GM06990 (cell line): ENCODE measurements at regions not wholly inside any gene's neighbourhood (a gene's known extent, or its start where the extent isn't known, plus 50 kb on each side); places are given as distances from the start of the nearest gene placed in this dataset.

Experiments
- DNase-seq: peaks from one replicate; pipeline ENCODE4 v3.0.0-alpha.2; 2011; ENCODE audit not compliant: insufficient read length; ENCODE audit errors: extremely low read depth
- H3K27me3 ChIP-seq: replicated peaks from 2 replicates; pipeline ENCODE4 v1.6.0; 2011; ENCODE audit warnings: low read length; ENCODE audit not compliant: control insufficient read depth, insufficient read depth
- H3K36me3 ChIP-seq: 2 replicates; pipeline ENCODE4 v1.5.1; 2011; ENCODE audit warnings: low read length; ENCODE audit not compliant: control insufficient read depth, insufficient read depth
- H3K4me3 ChIP-seq: replicated peaks from 2 replicates; pipeline ENCODE4 v1.5.1; 2011; ENCODE audit warnings: low read depth, mild to moderate bottlenecking, control low read depth, low read length
- TF ChIP-seq, protein P1 (sequence below): IDR thresholded peaks from 2 replicates; pipeline ENCODE4 v1.5.1; 2011; ENCODE audit warnings: low read length, control low read depth, mild to moderate bottlenecking, inconsistent platforms; ENCODE audit not compliant: insufficient read depth, poor library complexity, severe bottlenecking

DNA sequence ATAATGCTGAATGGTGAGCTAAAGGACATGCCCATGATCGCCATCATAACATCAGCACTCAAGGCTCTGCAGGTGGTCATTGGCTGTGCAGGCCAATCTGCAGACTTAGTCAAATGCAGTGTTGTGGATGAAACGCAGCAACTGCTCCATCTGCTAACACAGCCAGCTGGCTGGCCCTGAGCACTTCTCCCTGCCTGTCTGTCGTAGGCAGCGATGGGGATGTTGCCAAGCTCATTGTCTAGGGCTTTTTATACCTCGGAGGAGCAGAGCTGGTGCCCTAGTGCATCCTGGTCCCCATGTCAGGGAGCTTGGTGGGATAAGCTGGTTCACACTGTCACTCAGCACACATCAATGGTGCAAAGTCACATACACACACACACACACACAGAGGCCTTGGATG lies 189.4 kb downstream of the TENT4A start:
- H3K4me3 ChIP-seq: no peak overlapping the region
- no peak for DNase-seq
- H3K27me3 ChIP-seq: no peaks in the 10 kb centered on the region
- H3K36me3 ChIP-seq: no peaks in the 10 kb centered on the region
- TF ChIP-seq, protein P1, sequence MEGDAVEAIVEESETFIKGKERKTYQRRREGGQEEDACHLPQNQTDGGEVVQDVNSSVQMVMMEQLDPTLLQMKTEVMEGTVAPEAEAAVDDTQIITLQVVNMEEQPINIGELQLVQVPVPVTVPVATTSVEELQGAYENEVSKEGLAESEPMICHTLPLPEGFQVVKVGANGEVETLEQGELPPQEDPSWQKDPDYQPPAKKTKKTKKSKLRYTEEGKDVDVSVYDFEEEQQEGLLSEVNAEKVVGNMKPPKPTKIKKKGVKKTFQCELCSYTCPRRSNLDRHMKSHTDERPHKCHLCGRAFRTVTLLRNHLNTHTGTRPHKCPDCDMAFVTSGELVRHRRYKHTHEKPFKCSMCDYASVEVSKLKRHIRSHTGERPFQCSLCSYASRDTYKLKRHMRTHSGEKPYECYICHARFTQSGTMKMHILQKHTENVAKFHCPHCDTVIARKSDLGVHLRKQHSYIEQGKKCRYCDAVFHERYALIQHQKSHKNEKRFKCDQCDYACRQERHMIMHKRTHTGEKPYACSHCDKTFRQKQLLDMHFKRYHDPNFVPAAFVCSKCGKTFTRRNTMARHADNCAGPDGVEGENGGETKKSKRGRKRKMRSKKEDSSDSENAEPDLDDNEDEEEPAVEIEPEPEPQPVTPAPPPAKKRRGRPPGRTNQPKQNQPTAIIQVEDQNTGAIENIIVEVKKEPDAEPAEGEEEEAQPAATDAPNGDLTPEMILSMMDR: no peak

DNA sequence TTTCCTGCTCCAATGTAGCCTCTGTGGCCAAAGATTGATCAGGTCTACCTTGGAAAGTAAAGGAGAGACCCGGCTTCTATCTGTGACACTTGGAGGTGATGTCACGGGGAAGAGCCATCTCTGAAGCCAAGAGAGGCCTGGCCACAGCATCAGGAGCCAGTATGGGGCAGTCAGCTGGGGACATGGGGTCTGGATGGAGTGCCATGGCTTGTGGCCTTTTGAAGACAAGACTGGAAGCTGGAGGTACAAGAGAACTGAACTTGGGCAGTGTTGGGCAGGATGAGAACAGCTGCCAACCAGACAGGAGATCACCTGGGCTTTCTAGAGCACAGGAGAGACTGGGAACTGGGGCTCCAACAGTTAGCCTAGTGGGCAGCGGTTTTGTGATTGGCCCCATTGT lies 190.7 kb downstream of the TENT4A start:
- TF ChIP-seq, protein P1: no peak
- Histone ChIP-seq H3K4me3 (no peak overlapping the region), H3K27me3 (no peaks in the 10 kb centered on the region), H3K36me3 (no peaks in the 10 kb centered on the region)
- no peak for DNase-seq

DNA sequence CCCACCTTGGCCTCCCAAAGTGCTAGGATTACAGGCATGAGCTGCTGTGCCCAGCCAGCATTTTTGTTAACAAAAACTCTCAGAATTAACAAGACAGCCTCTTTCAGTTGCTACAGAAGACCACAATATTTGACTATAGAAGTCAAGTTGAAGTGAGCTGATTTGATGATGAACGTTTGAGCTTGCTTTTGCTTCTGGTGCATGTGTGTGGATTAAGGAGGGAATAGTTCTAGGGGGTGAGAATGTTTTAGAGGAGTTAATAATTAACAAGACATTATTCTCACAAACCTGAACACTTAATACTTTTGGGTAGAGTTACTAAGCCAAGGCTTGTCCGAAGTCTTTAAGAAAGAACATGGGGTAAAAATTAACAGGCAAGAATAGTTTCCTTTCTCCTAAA lies 191.6 kb downstream of the TENT4A start:
- H3K27me3 ChIP-seq: no peaks in the 10 kb centered on the region; the same call in 1 of the 2 replicates
- no peaks in the 10 kb centered on the region for H3K36me3 ChIP-seq
- TF ChIP-seq, protein P1: no peak
- no peak overlapping the region for H3K4me3 ChIP-seq
- DNase-seq: no peak

DNA sequence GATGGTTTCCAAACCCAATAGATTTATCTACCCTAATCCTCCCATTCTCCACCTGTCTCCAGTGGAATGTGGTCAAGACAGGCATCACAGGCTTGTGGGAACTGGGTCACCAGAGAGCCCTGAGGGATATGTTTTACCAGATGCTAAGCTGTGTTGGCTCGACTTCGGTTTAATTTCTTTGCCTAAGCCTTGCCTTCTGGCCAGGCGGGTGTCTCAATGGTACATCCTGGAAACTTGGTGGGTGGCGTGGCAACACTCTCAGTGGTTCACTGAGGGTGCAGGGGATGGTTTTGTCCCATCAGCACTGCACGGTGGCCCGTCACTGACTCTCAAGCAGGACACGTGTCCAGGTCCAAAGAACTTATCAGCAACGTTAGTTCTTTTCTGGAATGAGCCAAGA lies 192.2 kb downstream of the TENT4A start:
- H3K36me3 ChIP-seq: no peaks in the 10 kb centered on the region
- no peak for DNase-seq
- TF ChIP-seq, protein P1: no peak
- H3K27me3 ChIP-seq: no peaks in the 10 kb centered on the region; the same call in 1 of the 2 replicates
- no peak overlapping the region for H3K4me3 ChIP-seq

DNA sequence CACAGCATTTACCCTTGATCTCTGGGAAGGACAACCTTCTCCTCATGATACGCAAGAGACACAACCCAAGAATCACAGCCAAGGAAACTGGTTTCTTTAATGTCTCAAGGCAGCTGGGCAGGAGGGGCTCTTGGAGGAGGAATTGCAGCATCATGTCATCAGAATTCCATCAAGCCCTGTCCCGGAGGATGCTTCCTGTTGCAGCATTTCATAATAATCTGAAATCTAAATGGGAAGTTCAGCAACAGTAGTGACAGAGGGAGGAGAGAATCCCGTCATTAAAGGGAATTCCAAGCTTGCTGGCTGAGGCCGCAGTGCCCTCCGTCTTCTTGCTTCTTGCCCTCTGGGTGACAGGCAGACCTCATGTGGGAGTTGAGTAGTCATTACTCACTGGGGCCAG lies 192.7 kb downstream of the TENT4A start:
- Histone ChIP-seq H3K27me3 (no peaks in the 10 kb centered on the region; the same call in 1 of the 2 replicates), H3K36me3 (no peaks in the 10 kb centered on the region), H3K4me3 (no peak overlapping the region)
- DNase-seq: no peak
- TF ChIP-seq, protein P1: no peak

- Histone ChIP-seq H3K4me3 (no peak overlapping the region), H3K36me3 (no peaks in the 10 kb centered on the region), H3K27me3 (no peaks in the 10 kb centered on the region; the same call in 1 of the 2 replicates)
- no peak for DNase-seq
- TF ChIP-seq, protein P1: no peak
Measured at GRCh38 chr5:6907320-6907918, 194.2 kb downstream of the TENT4A start.
